Osteoblast (primary cell): ENCODE measurements at regions not wholly inside any gene's neighbourhood (a gene's known extent, or its start where the extent isn't known, plus 50 kb on each side); places are given as distances from the start of the nearest gene placed in this dataset.
A peak's percentile ranks its signal among the peaks of the same experiment; 100 is the strongest.

Experiments
- DNase-seq: peaks from one replicate; pipeline ENCODE4 v3.0.0; 2011; ENCODE audit warnings: low spot score, mixed read lengths; ENCODE audit not compliant: insufficient read length; ENCODE audit errors: missing footprints
- H2AFZ ChIP-seq: 2 replicates; pipeline ENCODE4 v1.6.0; 2011; ENCODE audit warnings: mild to moderate bottlenecking, low read length
- H3K27ac ChIP-seq: 2 replicates; pipeline ENCODE4 v1.5.1; 2011; ENCODE audit warnings: mild to moderate bottlenecking, low read depth, low read length, moderate library complexity
- H3K27me3 ChIP-seq: 2 replicates; pipeline ENCODE4 v1.6.0; 2012; ENCODE audit warnings: mild to moderate bottlenecking, control low read depth, inconsistent platforms, low read length, moderate library complexity; ENCODE audit not compliant: insufficient read depth
- H3K36me3 ChIP-seq: 2 replicates; pipeline ENCODE4 v1.5.1; 2011; ENCODE audit warnings: mild to moderate bottlenecking, low read length, control low read depth, moderate library complexity; ENCODE audit not compliant: insufficient read depth
- H3K4me1 ChIP-seq: 2 replicates; pipeline ENCODE4 v1.5.1; 2011; ENCODE audit warnings: mild to moderate bottlenecking, low read length, control low read depth, moderate library complexity; ENCODE audit not compliant: insufficient read depth
- H3K4me2 ChIP-seq: 2 replicates; pipeline ENCODE4 v1.6.0; 2011; ENCODE audit warnings: mild to moderate bottlenecking, low read length; ENCODE audit not compliant: insufficient read depth
- H3K4me3 ChIP-seq: fragments of 200-600 bp; sonication (generic); 3 replicates; pipeline ENCODE4 v1.5.1; 2012; ENCODE audit warnings: mild to moderate bottlenecking, low read length, inconsistent platforms; ENCODE audit not compliant: insufficient read depth
- H3K79me2 ChIP-seq: 2 replicates; pipeline ENCODE4 v1.6.0; 2012; ENCODE audit warnings: mild to moderate bottlenecking, low read length, control low read depth, inconsistent platforms; ENCODE audit not compliant: insufficient read depth
- H3K9me3 ChIP-seq: 2 replicates; pipeline ENCODE4 v1.5.1; 2011; ENCODE audit warnings: low read depth, low read length, control low read depth
- H4K20me1 ChIP-seq: 2 replicates; pipeline ENCODE4 v1.6.0; 2012; ENCODE audit warnings: mild to moderate bottlenecking, low read length, control low read depth; ENCODE audit not compliant: insufficient read depth
- CTCF ChIP-seq: IDR thresholded peaks from 2 replicates; pipeline ENCODE4 v1.5.1; 2011; ENCODE audit warnings: mild to moderate bottlenecking, low read depth, low read length, moderate library complexity; ENCODE audit errors: extremely low read depth

- no peaks in the 10 kb centered on the region for H3K79me2 ChIP-seq
- TF ChIP-seq CTCF: no peak
- no peaks in the 10 kb centered on the region for H3K36me3 ChIP-seq
- H4K20me1 ChIP-seq: no peaks in the 10 kb centered on the region
- DNase-seq: no peak
- no peak overlapping the region for H3K4me2 ChIP-seq
- H3K27ac ChIP-seq: no peak overlapping the region
- no peak overlapping the region for H3K4me3 ChIP-seq
- H2AFZ ChIP-seq: no peak overlapping the region
- peaks cover 5% of the 10 kb centered on the region for H3K4me1 ChIP-seq
- H3K27me3 ChIP-seq: no peaks in the 10 kb centered on the region
- no peaks in the 10 kb centered on the region for H3K9me3 ChIP-seq
These were observed 93.6 kb upstream of the UST start for GRCh38 chr6:148653138-148653776.

GRCh38 chr6:148657048-148657447, 89.8 kb upstream of the UST start:
- H2AFZ ChIP-seq: peak overlapping the region; percentile 65
- H3K27ac ChIP-seq: peak overlapping the region; percentile 49
- H3K4me1 ChIP-seq: peaks cover 5% of the 10 kb centered on the region
- no peaks in the 10 kb centered on the region for H3K79me2 ChIP-seq
- no peak for DNase-seq
- no peaks in the 10 kb centered on the region for H4K20me1 ChIP-seq
- TF ChIP-seq CTCF: no peak
- no peaks in the 10 kb centered on the region for H3K27me3 ChIP-seq
- no peak overlapping the region for H3K4me3 ChIP-seq
- H3K4me2 ChIP-seq: no peak overlapping the region
- no peaks in the 10 kb centered on the region for H3K36me3 ChIP-seq
- H3K9me3 ChIP-seq: peaks cover 2% of the 10 kb centered on the region

GRCh38 chr6:148658681-148659430, 88.0 kb upstream of the UST start:
- H3K4me2 ChIP-seq: no peak overlapping the region
- no peaks in the 10 kb centered on the region for H3K36me3 ChIP-seq
- H3K4me3 ChIP-seq: no peak overlapping the region
- H3K9me3 ChIP-seq: peaks cover 2% of the 10 kb centered on the region
- no peak for DNase-seq
- H3K27me3 ChIP-seq: peaks cover 2% of the 10 kb centered on the region
- H4K20me1 ChIP-seq: no peaks in the 10 kb centered on the region
- no peak overlapping the region for H2AFZ ChIP-seq
- no peak overlapping the region for H3K27ac ChIP-seq
- peaks cover 5% of the 10 kb centered on the region for H3K4me1 ChIP-seq
- no peaks in the 10 kb centered on the region for H3K79me2 ChIP-seq
- no peak for TF ChIP-seq CTCF

GRCh38 chr6:148667395-148667794, 79.4 kb upstream of the UST start:
- no peak for TF ChIP-seq CTCF
- Histone ChIP-seq H3K36me3 (no peaks in the 10 kb centered on the region), H2AFZ (no peak overlapping the region), H3K27ac (no peak overlapping the region), H3K4me2 (no peak overlapping the region), H3K27me3 (peaks cover 2% of the 10 kb centered on the region), H3K4me1 (no peaks in the 10 kb centered on the region), H3K79me2 (no peaks in the 10 kb centered on the region), H3K4me3 (no peak overlapping the region), H3K9me3 (peaks cover 5% of the 10 kb centered on the region), H4K20me1 (no peaks in the 10 kb centered on the region)
- no peak for DNase-seq
